Epithelial cell of proximal tubule (primary cell): ENCODE measurements at regions not wholly inside any gene's neighbourhood (a gene's known extent, or its start where the extent isn't known, plus 50 kb on each side); places are given as distances from the start of the nearest gene placed in this dataset.

Experiments used
- DNase-seq: peaks from one replicate; pipeline ENCODE4 v3.0.0-alpha.2; 2011; ENCODE audit warnings: low read depth
- H3K4me3 ChIP-seq: 2 replicates; pipeline ENCODE4 v1.5.1; 2011; ENCODE audit warnings: low read depth, mild to moderate bottlenecking, low read length
- CTCF ChIP-seq: conservative IDR thresholded peaks from 2 replicates; pipeline ENCODE4 v1.5.1; 2012; ENCODE audit warnings: low read depth, mild to moderate bottlenecking, low read length

- no peak for TF ChIP-seq CTCF
- no peak overlapping the region for H3K4me3 ChIP-seq
- DNase-seq: no peak
These were observed 410.1 kb downstream of the ARL4A start for GRCh38 chr7:13097499-13097898.

GRCh38 chr7:13098161-13098560 lies 410.7 kb downstream of the ARL4A start:
- no peak for DNase-seq
- TF ChIP-seq CTCF: no peak
- no peak overlapping the region for H3K4me3 ChIP-seq

- no peak for DNase-seq
- TF ChIP-seq CTCF: no peak
- no peak overlapping the region for H3K4me3 ChIP-seq
These were observed 411.8 kb downstream of the ARL4A start for GRCh38 chr7:13099154-13099795.

- TF ChIP-seq CTCF: no peak
- no peak for DNase-seq
- H3K4me3 ChIP-seq: no peak overlapping the region
These were observed 416.7 kb downstream of the ARL4A start for GRCh38 chr7:13104128-13104527.

GRCh38 chr7:13105209-13105608 lies 417.8 kb downstream of the ARL4A start:
- TF ChIP-seq CTCF: no peak
- no peak overlapping the region for H3K4me3 ChIP-seq
- DNase-seq: no peak

- no peak overlapping the region for H3K4me3 ChIP-seq
- DNase-seq: no peak
- no peak for TF ChIP-seq CTCF
These were observed 419.1 kb downstream of the ARL4A start for GRCh38 chr7:13106513-13106912.

GRCh38 chr7:13107291-13107690 lies 419.9 kb downstream of the ARL4A start:
- TF ChIP-seq CTCF: no peak
- H3K4me3 ChIP-seq: no peak overlapping the region
- no peak for DNase-seq
